ENCODE measurements at regions not wholly inside any gene's neighbourhood (a gene's known extent, or its start where the extent isn't known, plus 50 kb on each side); places are given as distances from the start of the nearest gene placed in this dataset.

DNA sequence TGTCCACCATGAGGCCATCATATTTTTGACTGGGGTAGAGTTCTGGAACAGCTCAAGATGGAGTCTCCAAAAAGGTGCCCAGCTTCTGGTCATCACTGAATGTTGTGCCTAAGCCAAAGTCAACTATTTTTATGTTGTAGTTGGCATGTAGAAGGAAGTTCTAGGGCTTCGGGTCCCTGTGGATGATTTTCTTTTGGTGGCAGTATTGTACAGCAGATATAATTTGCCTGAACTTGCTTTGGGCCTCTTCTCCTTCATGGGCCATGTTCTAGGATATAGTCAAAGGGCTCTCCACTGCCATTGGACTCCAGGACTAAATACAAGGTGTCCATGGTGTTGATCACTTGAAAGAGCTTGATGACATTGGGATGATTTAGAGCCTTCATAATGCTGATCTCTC is 143.6 kb downstream of the SLC38A4 start:
- no peaks in the 10 kb centered on the region for H3K27me3 ChIP-seq
- intact Hi-C loops (cut with DNase I), result no loop called here
- no peak overlapping the region for H3K27ac ChIP-seq
- DNase-seq (ENCODE audit: extremely low spot score in 2 of 2), result no peak
- H3K4me1 ChIP-seq, result peaks cover 10% of the 10 kb centered on the region
- no peak overlapping the region for H3K4me3 ChIP-seq
- no peak for TF ChIP-seq POLR2AphosphoS5 (IDR thresholded peaks at IDR 0.05; ENCODE audit: insufficient read depth in 1 of 2, low read depth in 1 of 2)
- TF ChIP-seq, protein P1, sequence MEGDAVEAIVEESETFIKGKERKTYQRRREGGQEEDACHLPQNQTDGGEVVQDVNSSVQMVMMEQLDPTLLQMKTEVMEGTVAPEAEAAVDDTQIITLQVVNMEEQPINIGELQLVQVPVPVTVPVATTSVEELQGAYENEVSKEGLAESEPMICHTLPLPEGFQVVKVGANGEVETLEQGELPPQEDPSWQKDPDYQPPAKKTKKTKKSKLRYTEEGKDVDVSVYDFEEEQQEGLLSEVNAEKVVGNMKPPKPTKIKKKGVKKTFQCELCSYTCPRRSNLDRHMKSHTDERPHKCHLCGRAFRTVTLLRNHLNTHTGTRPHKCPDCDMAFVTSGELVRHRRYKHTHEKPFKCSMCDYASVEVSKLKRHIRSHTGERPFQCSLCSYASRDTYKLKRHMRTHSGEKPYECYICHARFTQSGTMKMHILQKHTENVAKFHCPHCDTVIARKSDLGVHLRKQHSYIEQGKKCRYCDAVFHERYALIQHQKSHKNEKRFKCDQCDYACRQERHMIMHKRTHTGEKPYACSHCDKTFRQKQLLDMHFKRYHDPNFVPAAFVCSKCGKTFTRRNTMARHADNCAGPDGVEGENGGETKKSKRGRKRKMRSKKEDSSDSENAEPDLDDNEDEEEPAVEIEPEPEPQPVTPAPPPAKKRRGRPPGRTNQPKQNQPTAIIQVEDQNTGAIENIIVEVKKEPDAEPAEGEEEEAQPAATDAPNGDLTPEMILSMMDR (IDR thresholded peaks at IDR 0.05), result no peak
- no peak for TF ChIP-seq POLR2A (IDR thresholded peaks at IDR 0.05)
- no peaks in the 10 kb centered on the region for H3K9me3 ChIP-seq
- no peaks in the 10 kb centered on the region for H3K36me3 ChIP-seq

DNA sequence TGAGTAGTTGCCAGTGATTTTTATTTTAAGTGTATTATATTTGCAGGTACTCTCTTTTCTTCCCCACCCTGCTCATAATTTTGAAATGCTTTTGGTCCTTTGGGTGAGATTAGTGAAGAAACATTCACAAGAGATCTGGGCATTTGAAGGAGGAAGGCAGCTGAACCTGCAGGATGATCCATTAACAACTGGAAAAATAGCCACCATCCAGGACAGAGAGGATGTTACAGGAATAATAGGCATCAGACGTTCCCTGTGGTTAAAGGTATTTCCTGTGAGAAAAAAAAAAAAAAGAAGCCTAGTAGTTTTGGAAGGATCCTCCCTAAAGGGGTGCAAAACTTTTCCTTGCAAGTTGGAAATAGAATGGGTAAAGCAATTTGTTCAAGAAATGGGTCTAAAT is 145.3 kb downstream of the SLC38A4 start:
- intact Hi-C loops (cut with DNase I), result no loop called here
- H3K4me1 ChIP-seq, result peaks cover 19% of the 10 kb centered on the region
- no peaks in the 10 kb centered on the region for H3K27me3 ChIP-seq
- H3K36me3 ChIP-seq, result no peaks in the 10 kb centered on the region
- no peak for TF ChIP-seq POLR2AphosphoS5 (IDR thresholded peaks at IDR 0.05; ENCODE audit: insufficient read depth in 1 of 2, low read depth in 1 of 2)
- TF ChIP-seq POLR2A (IDR thresholded peaks at IDR 0.05), result no peak
- TF ChIP-seq, protein P1 (IDR thresholded peaks at IDR 0.05), result no peak
- no peaks in the 10 kb centered on the region for H3K9me3 ChIP-seq
- H3K4me3 ChIP-seq, result no peak overlapping the region
- no peak overlapping the region for H3K27ac ChIP-seq
- DNase-seq (ENCODE audit: extremely low spot score in 2 of 2), result no peak

GRCh38 chr12:46679754-46680153 is 146.0 kb downstream of the SLC38A4 start:
- TF ChIP-seq POLR2AphosphoS5 (IDR thresholded peaks at IDR 0.05; ENCODE audit: insufficient read depth in 1 of 2, low read depth in 1 of 2) (no peak), POLR2A (IDR thresholded peaks at IDR 0.05) (no peak)
- TF ChIP-seq, protein P1 (IDR thresholded peaks at IDR 0.05), result no peak
- Histone ChIP-seq H3K9me3 (no peaks in the 10 kb centered on the region), H3K27me3 (no peaks in the 10 kb centered on the region), H3K4me1 (peaks cover 24% of the 10 kb centered on the region), H3K4me3 (no peak overlapping the region), H3K27ac (no peak overlapping the region), H3K36me3 (no peaks in the 10 kb centered on the region)
- intact Hi-C loops (cut with DNase I), result no loop called here
- no peak for DNase-seq (ENCODE audit: extremely low spot score in 2 of 2)

DNA sequence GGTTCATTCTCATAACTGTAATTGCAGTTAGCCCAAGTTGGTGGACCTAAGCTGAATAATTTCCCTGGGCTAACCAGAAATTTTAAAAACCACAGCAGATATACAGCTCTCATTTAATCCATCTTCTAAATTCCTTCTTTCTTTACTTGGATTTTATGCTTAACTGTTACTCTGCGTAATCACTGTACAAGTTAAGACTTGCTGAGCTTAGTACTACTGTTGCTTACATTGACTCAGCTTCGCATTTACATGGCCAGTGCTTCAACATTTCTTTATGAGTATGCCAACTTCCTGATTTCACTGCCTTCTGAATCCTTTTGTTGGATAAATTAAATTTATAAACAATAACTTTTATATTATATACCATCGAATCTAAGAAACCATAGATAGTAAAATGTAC is 147.4 kb downstream of the SLC38A4 start:
- H3K9me3 ChIP-seq, result no peaks in the 10 kb centered on the region
- TF ChIP-seq POLR2AphosphoS5 (IDR thresholded peaks at IDR 0.05; ENCODE audit: insufficient read depth in 1 of 2, low read depth in 1 of 2), result peak in 1 of 2 donors; percentile 73
- TF ChIP-seq POLR2A (IDR thresholded peaks at IDR 0.05), result no peak
- TF ChIP-seq, protein P1 (IDR thresholded peaks at IDR 0.05), result no peak
- H3K4me3 ChIP-seq, result no peak overlapping the region
- DNase-seq (ENCODE audit: extremely low spot score in 2 of 2), result no peak
- peaks cover 24% of the 10 kb centered on the region for H3K4me1 ChIP-seq
- no peaks in the 10 kb centered on the region for H3K27me3 ChIP-seq
- intact Hi-C loops (cut with DNase I), result no loop called here
- no peak overlapping the region for H3K27ac ChIP-seq
- no peaks in the 10 kb centered on the region for H3K36me3 ChIP-seq

- intact Hi-C loops (cut with DNase I), result no loop called here
- Histone ChIP-seq H3K36me3 (no peaks in the 10 kb centered on the region), H3K27ac (peak overlapping the region; percentile 40), H3K4me3 (no peak overlapping the region), H3K27me3 (no peaks in the 10 kb centered on the region), H3K4me1 (peaks cover 24% of the 10 kb centered on the region), H3K9me3 (no peaks in the 10 kb centered on the region)
- TF ChIP-seq, protein P1 (IDR thresholded peaks at IDR 0.05), result peak in 1 of 3 experiments; percentile 20
- TF ChIP-seq POLR2AphosphoS5 (IDR thresholded peaks at IDR 0.05; ENCODE audit: insufficient read depth in 1 of 2, low read depth in 1 of 2), result no peak
- no peak for DNase-seq (ENCODE audit: extremely low spot score in 2 of 2)
These were observed 148.0 kb downstream of the SLC38A4 start for GRCh38 chr12:46677749-46678148.

All from vagina (tissue), 2 donors.